ENCODE measurements at regions not wholly inside any gene's neighbourhood (a gene's known extent, or its start where the extent isn't known, plus 50 kb on each side); places are given as distances from the start of the nearest gene placed in this dataset.

DNA sequence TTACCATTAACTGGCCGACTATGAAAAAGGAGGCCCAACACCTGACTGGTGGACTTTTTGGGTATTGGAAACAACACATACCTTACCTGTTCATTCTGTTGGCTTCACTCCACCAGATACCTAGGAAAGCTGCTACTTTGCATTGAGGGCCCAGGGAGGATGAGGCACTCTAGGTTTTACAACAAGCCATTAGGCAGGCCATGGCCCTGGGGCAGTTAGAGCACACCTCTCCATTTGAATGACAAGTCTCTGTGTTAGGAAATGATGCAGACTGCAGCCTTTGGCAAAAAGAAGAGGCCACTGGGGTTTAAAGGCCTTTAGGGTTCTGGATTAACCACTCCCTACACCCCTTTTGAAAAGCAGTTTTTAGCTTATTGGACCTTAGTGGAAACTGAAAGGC lies 144.3 kb downstream of the OR2B2 start:
- 88 to 91% methylated on average over 1 of the region's 1 CpG for WGBS, 2 donors
- no peak for DNase-seq
- no peak for ATAC-seq
- Histone ChIP-seq H3K27ac (no peak overlapping the region), H3K36me3 (no peaks in the 10 kb centered on the region), H3K4me3 (no peak overlapping the region), H3K4me1 (peaks cover 0 to 10% (median 5%) of the 10 kb centered on the region in 9 donors), H3K9me3 (no peaks in the 10 kb centered on the region), H3K27me3 (peaks cover 7 to 88% (median 61%) of the 10 kb centered on the region in 7 donors)
- intact Hi-C loops (cut with DNase I): no loop called here
- TF ChIP-seq, protein P1, sequence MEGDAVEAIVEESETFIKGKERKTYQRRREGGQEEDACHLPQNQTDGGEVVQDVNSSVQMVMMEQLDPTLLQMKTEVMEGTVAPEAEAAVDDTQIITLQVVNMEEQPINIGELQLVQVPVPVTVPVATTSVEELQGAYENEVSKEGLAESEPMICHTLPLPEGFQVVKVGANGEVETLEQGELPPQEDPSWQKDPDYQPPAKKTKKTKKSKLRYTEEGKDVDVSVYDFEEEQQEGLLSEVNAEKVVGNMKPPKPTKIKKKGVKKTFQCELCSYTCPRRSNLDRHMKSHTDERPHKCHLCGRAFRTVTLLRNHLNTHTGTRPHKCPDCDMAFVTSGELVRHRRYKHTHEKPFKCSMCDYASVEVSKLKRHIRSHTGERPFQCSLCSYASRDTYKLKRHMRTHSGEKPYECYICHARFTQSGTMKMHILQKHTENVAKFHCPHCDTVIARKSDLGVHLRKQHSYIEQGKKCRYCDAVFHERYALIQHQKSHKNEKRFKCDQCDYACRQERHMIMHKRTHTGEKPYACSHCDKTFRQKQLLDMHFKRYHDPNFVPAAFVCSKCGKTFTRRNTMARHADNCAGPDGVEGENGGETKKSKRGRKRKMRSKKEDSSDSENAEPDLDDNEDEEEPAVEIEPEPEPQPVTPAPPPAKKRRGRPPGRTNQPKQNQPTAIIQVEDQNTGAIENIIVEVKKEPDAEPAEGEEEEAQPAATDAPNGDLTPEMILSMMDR (IDR thresholded peaks at IDR 0.05): no peak

DNA sequence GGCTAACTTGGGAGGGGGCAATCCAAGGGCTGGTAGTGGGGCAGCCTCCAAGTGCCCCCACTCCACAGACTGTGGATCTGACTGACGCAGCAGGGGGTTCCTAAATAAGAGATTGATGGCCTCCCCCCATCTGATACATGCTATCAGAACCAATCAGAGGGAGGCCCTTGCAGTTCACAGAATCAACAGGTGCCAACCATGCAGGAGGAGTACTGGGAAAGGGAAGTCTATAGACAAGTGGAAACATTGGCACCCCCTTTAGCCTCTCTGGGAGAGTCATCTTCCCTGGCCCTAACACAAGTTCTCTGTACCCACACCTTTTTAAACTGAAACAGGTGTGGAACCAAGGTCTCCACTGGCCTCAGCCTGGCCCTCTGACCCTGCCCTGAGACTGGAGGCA lies 145.8 kb downstream of the OR2B2 start:
- Histone ChIP-seq H3K4me3 (no peak overlapping the region), H3K9me3 (no peaks in the 10 kb centered on the region), H3K4me1 (peaks cover 0 to 3% (median 0%) of the 10 kb centered on the region in 9 donors), H3K27ac (no peak overlapping the region), H3K27me3 (peaks cover 7 to 92% (median 71%) of the 10 kb centered on the region in 7 donors), H3K36me3 (no peaks in the 10 kb centered on the region)
- intact Hi-C loops (cut with DNase I): no loop called here
- ATAC-seq: no peak
- 81 to 90% methylated on average over 1 of the region's 1 CpG for WGBS, 2 donors
- TF ChIP-seq, protein P1 (IDR thresholded peaks at IDR 0.05): no peak
- no peak for DNase-seq

DNA sequence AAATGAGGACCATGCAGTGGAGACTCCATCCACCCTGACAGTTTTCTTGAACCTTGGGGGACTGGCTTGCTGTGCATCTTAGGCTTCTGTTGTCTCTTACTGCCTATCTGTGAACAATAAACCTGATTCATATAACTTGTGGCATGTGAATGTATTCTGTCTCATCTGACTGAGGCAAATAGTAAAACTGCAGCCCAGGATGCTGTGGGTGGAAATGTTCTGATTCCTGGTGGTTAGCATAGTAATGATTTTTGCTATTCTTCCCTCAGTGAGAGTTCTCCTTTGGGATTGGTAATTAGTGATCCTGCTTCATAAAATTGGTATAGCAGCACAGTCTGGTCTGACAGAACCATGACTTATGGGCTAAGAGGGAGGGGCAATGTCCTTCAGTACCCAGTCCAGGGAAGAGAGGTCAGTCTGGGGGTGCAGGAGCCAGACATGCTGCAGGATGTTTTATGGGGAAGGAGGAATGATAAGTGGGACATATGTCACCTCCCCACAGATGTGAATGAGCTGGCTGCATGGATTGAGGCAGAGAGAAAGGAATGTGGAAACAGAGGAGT lies 147.1 kb downstream of the OR2B2 start:
- ATAC-seq: no peak
- intact Hi-C loops (cut with DNase I): no loop called here
- H3K36me3 ChIP-seq: no peaks in the 10 kb centered on the region
- no peaks in the 10 kb centered on the region for H3K9me3 ChIP-seq
- no peak overlapping the region for H3K4me3 ChIP-seq
- no peak overlapping the region for H3K27ac ChIP-seq
- peaks cover 7 to 92% (median 73%) of the 10 kb centered on the region in 7 donors for H3K27me3 ChIP-seq
- H3K4me1 ChIP-seq: peaks cover 0 to 6% (median 0%) of the 10 kb centered on the region in 9 donors
- TF ChIP-seq, protein P1 (IDR thresholded peaks at IDR 0.05): no peak
- no peak for DNase-seq

DNA sequence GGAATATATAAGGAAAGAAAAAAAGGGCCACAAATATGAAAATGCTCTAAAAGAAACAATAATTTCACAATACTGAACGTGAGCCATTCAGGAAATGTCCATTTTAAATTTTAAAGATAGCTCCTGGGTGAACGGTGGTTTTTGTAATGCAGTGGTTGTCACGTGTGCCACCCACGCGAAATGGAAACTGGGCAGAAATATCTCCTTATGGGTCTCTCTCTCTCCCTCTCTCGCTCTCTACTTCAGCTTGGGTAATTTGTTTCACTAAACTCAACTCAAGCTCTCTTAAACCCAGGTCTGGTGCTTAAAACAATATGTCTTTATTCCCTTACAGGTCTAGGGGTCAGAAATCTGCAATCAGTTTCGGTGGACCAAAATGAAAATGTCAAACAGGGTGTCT lies 150.8 kb downstream of the OR2B2 start:
- WGBS, 2 donors: 39 to 48% methylated on average over 7 of the region's 7 CpGs
- no peaks in the 10 kb centered on the region for H3K9me3 ChIP-seq
- ATAC-seq (no peak), DNase-seq (no peak)
- peaks cover 0 to 11% (median 0%) of the 10 kb centered on the region in 9 donors for H3K4me1 ChIP-seq
- intact Hi-C loops (cut with DNase I): no loop called here
- peak overlapping the region in 2 of 10 donors; percentile 0 to 26 for H3K4me3 ChIP-seq
- peaks cover 6 to 92% (median 78%) of the 10 kb centered on the region in 7 donors for H3K27me3 ChIP-seq
- no peak overlapping the region for H3K27ac ChIP-seq
- no peaks in the 10 kb centered on the region for H3K36me3 ChIP-seq
- TF ChIP-seq, protein P1 (IDR thresholded peaks at IDR 0.05): no peak

All from heart right ventricle (tissue), 16 donors.